Gastrocnemius medialis (tissue), 4 donors: ENCODE measurements at regions not wholly inside any gene's neighbourhood (a gene's known extent, or its start where the extent isn't known, plus 50 kb on each side); places are given as distances from the start of the nearest gene placed in this dataset.

Experiments used
- POLR2A ChIP-seq, 2 donors: fragments of 450-650 bp; IDR thresholded peaks; one replicate each; pipeline ENCODE4 v1.6.1; 2017; ENCODE audit warnings: antibody characterized with exemption in 2 of 2, mild to moderate bottlenecking in 2 of 2, moderate library complexity in 2 of 2
- TF ChIP-seq, protein P1 (sequence below), 5 experiments: fragments of 450-650 bp in 3 of 5; fragments of 200-600 bp in 2 of 5; sonication (generic) in 2 of 5; IDR thresholded peaks in 4 of 5; conservative IDR thresholded peaks in 1 of 5; 1 replicate in 4 of 5; 2 replicates in 1 of 5; pipeline ENCODE4 v1.5.1; 2016 to 2019; ENCODE audit warnings: antibody characterized with exemption in 5 of 5, mild to moderate bottlenecking in 3 of 5, moderate library complexity in 3 of 5

DNA sequence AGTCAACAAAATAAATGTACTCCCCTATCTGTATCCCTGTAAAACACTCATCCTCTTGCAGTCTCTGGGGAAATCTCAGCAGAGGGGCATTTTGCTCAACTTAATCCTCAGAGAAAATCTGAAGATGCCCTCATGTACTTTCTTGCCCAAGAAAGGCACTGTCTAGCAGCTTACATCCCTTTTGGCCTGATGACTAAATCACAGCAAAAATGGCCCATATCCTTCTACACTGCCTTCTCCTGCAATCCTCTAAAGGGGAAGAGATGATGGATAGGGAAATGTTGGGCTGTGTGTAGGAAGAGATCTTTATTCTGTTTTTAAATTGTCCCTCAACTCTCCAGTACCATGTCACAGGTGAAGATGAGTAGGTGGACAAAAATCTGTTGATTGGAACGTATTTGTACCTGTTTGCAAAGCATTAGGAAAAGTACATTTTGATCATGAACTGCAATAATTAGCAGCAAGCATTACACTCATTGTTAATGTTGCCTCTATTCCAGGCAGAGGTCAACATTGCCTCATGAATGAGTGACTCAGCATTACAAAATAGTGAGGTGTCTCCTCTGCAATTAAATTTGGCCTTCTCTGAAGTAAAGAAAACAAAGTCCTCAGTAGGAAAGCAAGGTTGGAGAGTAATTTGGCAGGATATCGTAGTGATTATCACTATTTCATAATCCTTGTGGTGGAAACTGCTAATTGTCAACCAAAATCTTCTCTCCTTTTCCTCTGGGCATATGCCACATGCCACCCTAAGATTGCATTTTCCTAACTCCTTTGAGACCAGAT lies 172.4 kb upstream of the CAND1 start:
- TF ChIP-seq, protein P1, sequence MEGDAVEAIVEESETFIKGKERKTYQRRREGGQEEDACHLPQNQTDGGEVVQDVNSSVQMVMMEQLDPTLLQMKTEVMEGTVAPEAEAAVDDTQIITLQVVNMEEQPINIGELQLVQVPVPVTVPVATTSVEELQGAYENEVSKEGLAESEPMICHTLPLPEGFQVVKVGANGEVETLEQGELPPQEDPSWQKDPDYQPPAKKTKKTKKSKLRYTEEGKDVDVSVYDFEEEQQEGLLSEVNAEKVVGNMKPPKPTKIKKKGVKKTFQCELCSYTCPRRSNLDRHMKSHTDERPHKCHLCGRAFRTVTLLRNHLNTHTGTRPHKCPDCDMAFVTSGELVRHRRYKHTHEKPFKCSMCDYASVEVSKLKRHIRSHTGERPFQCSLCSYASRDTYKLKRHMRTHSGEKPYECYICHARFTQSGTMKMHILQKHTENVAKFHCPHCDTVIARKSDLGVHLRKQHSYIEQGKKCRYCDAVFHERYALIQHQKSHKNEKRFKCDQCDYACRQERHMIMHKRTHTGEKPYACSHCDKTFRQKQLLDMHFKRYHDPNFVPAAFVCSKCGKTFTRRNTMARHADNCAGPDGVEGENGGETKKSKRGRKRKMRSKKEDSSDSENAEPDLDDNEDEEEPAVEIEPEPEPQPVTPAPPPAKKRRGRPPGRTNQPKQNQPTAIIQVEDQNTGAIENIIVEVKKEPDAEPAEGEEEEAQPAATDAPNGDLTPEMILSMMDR (IDR thresholded peaks at IDR 0.05 in 4 of 5, conservative IDR thresholded peaks at IDR 0.05 in 1 of 5), result no peak
- no peak for TF ChIP-seq POLR2A (IDR thresholded peaks at IDR 0.05)
